D721Med (cell line): ENCODE measurements at regions not wholly inside any gene's neighbourhood (a gene's known extent, or its start where the extent isn't known, plus 50 kb on each side); places are given as distances from the start of the nearest gene placed in this dataset.

Source experiments
- DNase-seq: peaks from one replicate; pipeline ENCODE4 v3.0.0; 2011; ENCODE audit warnings: low spot score; ENCODE audit not compliant: insufficient read length
- FAIRE-seq: peaks from 2 replicates; lab custom pipeline; 2011; peaks lifted over from hg19 to GRCh38; lab: Jason Lieb, UNC
- TF ChIP-seq, protein P1 (sequence below): IDR thresholded peaks from 2 replicates; pipeline ENCODE4 v1.5.1; 2012; ENCODE audit warnings: mild to moderate bottlenecking, control low read depth; ENCODE audit not compliant: insufficient read depth; ENCODE audit errors: missing control alignments

DNA sequence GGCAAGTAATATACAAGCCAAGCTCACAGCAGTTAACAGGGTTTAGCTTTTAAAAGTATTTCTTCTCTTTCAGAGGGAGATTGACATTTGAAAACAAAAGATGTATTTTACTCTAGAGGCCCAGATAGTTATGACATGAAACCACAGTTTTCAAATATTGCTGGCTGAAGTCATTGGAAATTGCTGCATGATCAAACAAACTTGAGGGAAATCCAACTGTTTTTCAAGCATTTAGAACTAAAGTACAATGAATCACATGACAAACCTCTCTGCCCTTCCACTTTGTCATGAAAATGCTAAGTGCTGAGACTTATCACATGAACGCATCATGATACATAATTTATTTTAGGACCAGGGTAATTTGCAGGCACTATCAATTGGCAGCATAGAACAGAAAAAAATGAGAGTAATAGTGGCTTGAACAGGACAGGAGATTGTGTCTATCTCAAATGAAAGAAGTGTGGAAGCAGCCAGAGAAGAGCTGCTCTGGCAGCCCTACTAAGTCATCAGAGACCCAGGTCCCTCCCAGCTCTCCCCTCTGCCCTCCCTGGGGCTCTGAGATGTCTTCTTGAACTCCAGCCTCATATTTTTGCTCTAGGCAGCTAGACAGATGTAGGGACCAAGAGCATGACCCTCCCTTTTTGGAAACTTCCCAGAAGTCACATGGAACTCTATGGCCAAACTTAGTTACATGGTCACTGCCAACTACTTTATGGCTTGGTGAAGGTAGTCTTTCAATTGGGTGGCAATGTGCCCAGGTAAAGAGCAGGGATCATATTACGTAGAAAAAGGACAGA lies 90.1 kb upstream of the PELI2 start:
- FAIRE-seq = no peak
- TF ChIP-seq, protein P1, sequence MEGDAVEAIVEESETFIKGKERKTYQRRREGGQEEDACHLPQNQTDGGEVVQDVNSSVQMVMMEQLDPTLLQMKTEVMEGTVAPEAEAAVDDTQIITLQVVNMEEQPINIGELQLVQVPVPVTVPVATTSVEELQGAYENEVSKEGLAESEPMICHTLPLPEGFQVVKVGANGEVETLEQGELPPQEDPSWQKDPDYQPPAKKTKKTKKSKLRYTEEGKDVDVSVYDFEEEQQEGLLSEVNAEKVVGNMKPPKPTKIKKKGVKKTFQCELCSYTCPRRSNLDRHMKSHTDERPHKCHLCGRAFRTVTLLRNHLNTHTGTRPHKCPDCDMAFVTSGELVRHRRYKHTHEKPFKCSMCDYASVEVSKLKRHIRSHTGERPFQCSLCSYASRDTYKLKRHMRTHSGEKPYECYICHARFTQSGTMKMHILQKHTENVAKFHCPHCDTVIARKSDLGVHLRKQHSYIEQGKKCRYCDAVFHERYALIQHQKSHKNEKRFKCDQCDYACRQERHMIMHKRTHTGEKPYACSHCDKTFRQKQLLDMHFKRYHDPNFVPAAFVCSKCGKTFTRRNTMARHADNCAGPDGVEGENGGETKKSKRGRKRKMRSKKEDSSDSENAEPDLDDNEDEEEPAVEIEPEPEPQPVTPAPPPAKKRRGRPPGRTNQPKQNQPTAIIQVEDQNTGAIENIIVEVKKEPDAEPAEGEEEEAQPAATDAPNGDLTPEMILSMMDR = no peak
- no peak for DNase-seq

DNA sequence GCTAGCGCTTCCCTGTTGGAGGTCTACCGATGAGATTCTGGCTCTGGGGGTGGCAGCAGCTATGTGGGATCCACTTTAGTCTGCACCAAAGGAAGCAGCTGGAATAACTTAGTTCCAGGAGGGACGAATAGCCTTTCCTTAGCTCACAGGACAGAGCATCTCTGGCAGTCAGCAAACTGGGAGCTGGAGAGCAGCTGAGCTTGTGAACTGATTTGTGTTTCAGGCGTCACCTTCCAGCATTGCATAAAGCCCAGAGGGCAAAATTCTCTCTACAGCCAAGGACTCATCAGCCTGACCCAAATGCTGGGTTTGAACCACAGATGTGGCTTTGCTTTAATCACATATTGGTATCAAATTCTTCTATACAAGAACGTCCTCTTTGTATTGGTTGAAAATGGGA lies 81.9 kb upstream of the PELI2 start:
- FAIRE-seq (no peak), DNase-seq (no peak)
- TF ChIP-seq, protein P1 = no peak

DNA sequence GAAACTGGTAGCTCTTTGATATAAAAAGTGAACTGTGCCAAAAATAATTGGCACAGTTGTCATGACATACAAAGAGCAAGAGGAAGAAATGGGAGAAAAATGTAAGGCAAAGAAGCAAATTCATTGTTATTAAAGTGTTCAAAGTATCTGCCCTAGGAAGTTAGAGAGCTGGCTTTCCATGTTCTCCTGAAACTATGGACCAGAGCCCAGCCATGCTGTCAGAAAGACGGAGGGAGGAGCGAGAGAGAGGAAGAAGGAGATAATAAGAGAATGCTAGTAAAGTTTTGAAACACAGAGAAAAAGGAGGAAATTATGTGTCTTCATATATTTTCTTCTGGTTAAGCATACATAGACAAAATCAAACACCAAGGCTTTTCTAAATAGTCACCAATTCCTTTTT lies 78.1 kb upstream of the PELI2 start:
- no peak for DNase-seq
- no peak for FAIRE-seq
- TF ChIP-seq, protein P1 = no peak

- no peak for DNase-seq
- TF ChIP-seq, protein P1 = no peak
- no peak for FAIRE-seq
These were observed 74.0 kb upstream of the PELI2 start for GRCh38 chr14:56044196-56044595.

- TF ChIP-seq, protein P1 = no peak
- FAIRE-seq (no peak), DNase-seq (no peak)
These were observed 71.7 kb upstream of the PELI2 start for GRCh38 chr14:56046546-56046945.

- TF ChIP-seq, protein P1 = no peak
- no peak for FAIRE-seq
- DNase-seq = no peak
These were observed 71.2 kb upstream of the PELI2 start for GRCh38 chr14:56046996-56047395.

GRCh38 chr14:56049536-56049935 lies 68.7 kb upstream of the PELI2 start:
- FAIRE-seq = no peak
- TF ChIP-seq, protein P1 = no peak
- no peak for DNase-seq
